ENCODE measurements at regions not wholly inside any gene's neighbourhood (a gene's known extent, or its start where the extent isn't known, plus 50 kb on each side); places are given as distances from the start of the nearest gene placed in this dataset.

DNA sequence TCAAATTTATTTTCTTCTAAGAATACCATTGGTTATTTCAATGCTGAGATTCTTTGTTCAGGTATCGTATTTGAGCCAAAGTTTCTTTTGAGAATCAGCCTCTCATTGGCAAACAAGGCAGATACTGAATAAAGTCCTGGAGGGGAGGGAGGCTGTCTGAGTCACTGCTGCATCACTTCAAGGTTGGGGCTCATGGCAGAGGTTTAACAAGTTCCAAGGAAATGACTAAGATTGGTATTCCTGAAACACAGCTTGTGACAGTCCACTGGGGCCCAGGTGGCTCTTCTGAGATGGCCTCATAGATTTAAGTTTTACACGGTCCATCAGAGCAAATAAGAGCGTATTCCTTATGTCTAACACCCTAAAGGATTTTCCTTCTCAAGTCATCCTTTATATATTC lies 213.8 kb upstream of the STAC start:
- TF ChIP-seq, protein P1, sequence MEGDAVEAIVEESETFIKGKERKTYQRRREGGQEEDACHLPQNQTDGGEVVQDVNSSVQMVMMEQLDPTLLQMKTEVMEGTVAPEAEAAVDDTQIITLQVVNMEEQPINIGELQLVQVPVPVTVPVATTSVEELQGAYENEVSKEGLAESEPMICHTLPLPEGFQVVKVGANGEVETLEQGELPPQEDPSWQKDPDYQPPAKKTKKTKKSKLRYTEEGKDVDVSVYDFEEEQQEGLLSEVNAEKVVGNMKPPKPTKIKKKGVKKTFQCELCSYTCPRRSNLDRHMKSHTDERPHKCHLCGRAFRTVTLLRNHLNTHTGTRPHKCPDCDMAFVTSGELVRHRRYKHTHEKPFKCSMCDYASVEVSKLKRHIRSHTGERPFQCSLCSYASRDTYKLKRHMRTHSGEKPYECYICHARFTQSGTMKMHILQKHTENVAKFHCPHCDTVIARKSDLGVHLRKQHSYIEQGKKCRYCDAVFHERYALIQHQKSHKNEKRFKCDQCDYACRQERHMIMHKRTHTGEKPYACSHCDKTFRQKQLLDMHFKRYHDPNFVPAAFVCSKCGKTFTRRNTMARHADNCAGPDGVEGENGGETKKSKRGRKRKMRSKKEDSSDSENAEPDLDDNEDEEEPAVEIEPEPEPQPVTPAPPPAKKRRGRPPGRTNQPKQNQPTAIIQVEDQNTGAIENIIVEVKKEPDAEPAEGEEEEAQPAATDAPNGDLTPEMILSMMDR (IDR thresholded peaks at IDR 0.05; ENCODE audit: unreplicated experiment): no peak
- Mint-ChIP-seq H3K27me3 (ENCODE audit: low read depth) (peaks cover 5% of the 10 kb centered on the region), H3K27ac (no peak overlapping the region), H3K4me1 (peaks cover 5% of the 10 kb centered on the region), H3K4me3 (no peak overlapping the region), H3K9me3 (no peaks in the 10 kb centered on the region), H3K36me3 (no peaks in the 10 kb centered on the region)
- no peak for DNase-seq (ENCODE audit: low spot score in 2 of 2, unreplicated experiment in 2 of 2)

DNA sequence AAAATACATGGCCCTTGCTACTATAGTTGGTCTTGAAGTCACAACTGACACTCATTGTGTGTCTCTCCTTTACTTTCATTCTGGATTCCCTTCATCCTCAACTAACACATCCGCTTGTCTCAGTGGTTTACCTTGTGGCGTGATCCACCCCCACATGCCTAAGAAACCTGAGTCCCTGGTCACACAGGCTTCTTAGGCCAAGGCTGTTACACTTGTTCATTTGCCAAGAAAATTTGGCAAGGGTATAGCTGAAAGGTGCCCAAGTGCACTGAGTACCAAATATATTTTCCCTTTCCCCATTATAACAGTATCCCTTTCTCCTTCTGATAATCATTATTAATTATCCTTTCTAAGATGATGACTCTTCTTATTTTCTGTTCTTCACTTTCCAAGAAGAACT lies 207.6 kb upstream of the STAC start:
- Mint-ChIP-seq H3K36me3 (no peaks in the 10 kb centered on the region), H3K27me3 (ENCODE audit: low read depth) (peaks cover 2% of the 10 kb centered on the region), H3K9me3 (no peaks in the 10 kb centered on the region), H3K4me1 (peaks cover 4% of the 10 kb centered on the region), H3K4me3 (no peak overlapping the region), H3K27ac (no peak overlapping the region)
- DNase-seq (ENCODE audit: low spot score in 2 of 2, unreplicated experiment in 2 of 2): no peak
- TF ChIP-seq, protein P1 (IDR thresholded peaks at IDR 0.05; ENCODE audit: unreplicated experiment): no peak

DNA sequence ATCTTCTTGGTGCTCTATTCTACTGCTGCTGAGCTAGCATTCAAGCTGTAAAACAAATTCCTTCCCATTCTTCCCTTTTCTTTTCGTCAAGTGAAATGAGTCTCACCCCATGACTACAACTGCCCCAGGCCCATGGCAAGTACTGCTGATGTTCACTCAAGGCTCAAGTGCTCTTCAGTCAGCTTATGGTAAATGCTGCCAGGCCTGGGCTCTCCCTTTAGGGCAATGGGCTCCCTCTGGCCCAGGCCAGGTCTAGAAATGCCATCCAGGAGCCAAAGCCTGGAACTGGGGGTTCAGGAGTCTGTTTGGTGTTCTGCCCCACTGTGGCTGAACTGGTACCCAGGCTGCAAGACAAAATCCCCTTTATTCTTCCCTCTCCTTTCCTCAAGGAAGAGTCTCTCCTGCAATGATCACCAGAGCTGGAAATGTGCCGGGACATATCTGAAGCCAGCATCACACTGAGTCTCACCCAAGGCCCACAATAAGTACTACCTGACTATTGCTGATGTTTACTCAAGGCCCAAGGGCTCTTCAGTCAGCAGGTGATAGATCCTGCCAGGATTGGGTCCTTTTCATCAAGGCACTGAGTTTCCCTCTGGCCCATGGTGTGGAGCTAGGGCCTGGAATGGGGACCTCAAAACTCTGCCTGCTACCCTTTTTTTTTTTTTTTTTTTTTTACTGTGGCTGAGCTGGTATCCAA lies 205.0 kb upstream of the STAC start:
- no peaks in the 10 kb centered on the region for H3K36me3 Mint-ChIP-seq
- H3K27me3 Mint-ChIP-seq (ENCODE audit: low read depth): peaks cover 2% of the 10 kb centered on the region
- H3K4me1 Mint-ChIP-seq: peaks cover 4% of the 10 kb centered on the region
- H3K9me3 Mint-ChIP-seq: no peaks in the 10 kb centered on the region
- H3K27ac Mint-ChIP-seq: no peak overlapping the region
- DNase-seq (ENCODE audit: low spot score in 2 of 2, unreplicated experiment in 2 of 2): no peak
- TF ChIP-seq, protein P1 (IDR thresholded peaks at IDR 0.05; ENCODE audit: unreplicated experiment): no peak
- H3K4me3 Mint-ChIP-seq: no peak overlapping the region

DNA sequence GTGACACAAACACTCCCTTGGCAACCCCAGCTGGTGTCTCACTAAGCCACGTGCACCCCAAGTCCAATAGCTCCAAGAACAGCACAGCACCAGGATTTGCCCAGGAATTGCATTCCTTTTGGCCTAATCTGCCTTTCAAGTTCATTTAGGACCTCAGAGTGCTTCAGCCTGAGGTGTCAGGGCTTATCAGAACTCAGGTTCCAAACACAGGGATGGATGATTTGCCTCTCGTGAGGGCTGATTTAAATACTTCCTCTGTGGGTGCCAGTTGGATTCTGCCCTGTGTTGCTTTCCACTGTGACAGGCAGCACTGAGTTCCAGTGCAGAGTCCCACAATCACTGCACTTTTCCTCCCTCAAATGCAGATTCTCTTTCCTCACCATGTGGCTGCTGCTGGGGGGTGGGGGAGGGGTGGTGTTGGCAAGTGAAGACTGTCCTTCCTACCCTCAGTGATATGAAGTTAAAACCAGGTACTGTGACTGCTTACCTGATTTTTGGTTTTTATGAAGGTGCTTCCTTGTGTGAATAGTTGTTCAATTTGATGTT lies 204.3 kb upstream of the STAC start:
- Mint-ChIP-seq H3K27me3 (ENCODE audit: low read depth) (peaks cover 2% of the 10 kb centered on the region), H3K27ac (no peak overlapping the region), H3K4me3 (no peak overlapping the region), H3K36me3 (no peaks in the 10 kb centered on the region), H3K9me3 (no peaks in the 10 kb centered on the region), H3K4me1 (peaks cover 4% of the 10 kb centered on the region)
- no peak for DNase-seq (ENCODE audit: low spot score in 2 of 2, unreplicated experiment in 2 of 2)
- TF ChIP-seq, protein P1 (IDR thresholded peaks at IDR 0.05; ENCODE audit: unreplicated experiment): no peak

DNA sequence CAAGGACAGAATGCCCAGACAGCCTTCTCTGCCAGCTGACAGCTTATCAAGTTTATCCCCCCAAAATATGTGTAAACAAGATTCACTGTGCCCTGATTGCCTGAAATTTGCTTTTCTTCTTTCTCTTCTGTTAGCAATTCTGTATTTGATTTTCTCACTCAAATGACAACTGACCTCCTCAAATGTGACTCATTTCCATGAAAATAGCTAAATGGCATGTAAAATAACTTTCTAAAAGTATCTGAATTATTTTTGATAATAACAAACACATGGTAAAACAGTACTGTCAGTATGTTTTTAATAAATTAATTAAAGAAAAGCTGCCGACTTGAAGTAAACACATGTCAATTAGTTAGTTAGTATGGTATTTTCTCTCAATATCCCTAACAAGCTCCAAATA lies 202.3 kb upstream of the STAC start:
- peaks cover 3% of the 10 kb centered on the region for H3K9me3 Mint-ChIP-seq
- H3K4me1 Mint-ChIP-seq: no peaks in the 10 kb centered on the region
- no peak for DNase-seq (ENCODE audit: low spot score in 2 of 2, unreplicated experiment in 2 of 2)
- no peak overlapping the region for H3K4me3 Mint-ChIP-seq
- H3K27ac Mint-ChIP-seq: no peak overlapping the region
- H3K27me3 Mint-ChIP-seq (ENCODE audit: low read depth): peaks cover 2% of the 10 kb centered on the region
- TF ChIP-seq, protein P1 (IDR thresholded peaks at IDR 0.05; ENCODE audit: unreplicated experiment): no peak
- H3K36me3 Mint-ChIP-seq: no peaks in the 10 kb centered on the region

Data from mesothelial cell of epicardium (in vitro differentiated cells).